ENCODE measurements at regions not wholly inside any gene's neighbourhood (a gene's known extent, or its start where the extent isn't known, plus 50 kb on each side); places are given as distances from the start of the nearest gene placed in this dataset.

DNA sequence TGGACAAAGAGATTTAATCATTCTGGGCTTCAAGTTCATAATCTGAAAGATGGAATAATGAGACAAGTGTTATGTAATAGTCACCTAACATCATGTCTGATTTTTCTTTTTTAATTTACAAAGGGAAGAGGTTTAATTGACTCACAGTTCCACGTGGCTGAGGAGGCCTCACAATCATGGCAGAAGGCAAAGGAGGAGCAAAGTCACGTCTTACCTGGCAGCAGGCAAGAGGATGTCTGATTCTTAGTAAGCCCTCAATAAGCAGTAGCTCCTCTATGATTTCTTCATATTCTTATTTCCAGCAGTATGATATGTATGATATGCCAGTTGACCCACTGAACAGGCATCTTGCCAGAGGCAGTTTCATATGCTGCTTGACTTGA, 152.7 kb downstream of the S1PR1 start:
- TF ChIP-seq POLR2A (IDR thresholded peaks at IDR 0.05; ENCODE audit: control extremely low read depth in 1 of 2, low read depth in 2 of 2, low read length in 2 of 2) (no peak), TEAD4 (IDR thresholded peaks at IDR 0.05; ENCODE audit: low read depth, low read length) (no peak), EP300 (IDR thresholded peaks at IDR 0.05; ENCODE audit: borderline replicate concordance in 1 of 2, low read depth in 2 of 2, low read length in 2 of 2) (no peak), EZH2 (IDR thresholded peaks at IDR 0.05; ENCODE audit: low read depth, low read length, severe bottlenecking) (no peak), HDAC2 (IDR thresholded peaks at IDR 0.05; ENCODE audit: borderline replicate concordance in 1 of 2, low read depth in 2 of 2, low read length in 2 of 2) (no peak), POLR2AphosphoS5 (IDR thresholded peaks at IDR 0.05; ENCODE audit: low read depth, low read length) (no peak), CBX5 (IDR thresholded peaks at IDR 0.05; ENCODE audit: low read depth, low read length) (no peak), SP4 (IDR thresholded peaks at IDR 0.05; ENCODE audit: low read length) (no peak), RFX5 (IDR thresholded peaks at IDR 0.05; ENCODE audit: borderline replicate concordance, low read depth, low read length) (no peak)
- TF ChIP-seq, protein P1, sequence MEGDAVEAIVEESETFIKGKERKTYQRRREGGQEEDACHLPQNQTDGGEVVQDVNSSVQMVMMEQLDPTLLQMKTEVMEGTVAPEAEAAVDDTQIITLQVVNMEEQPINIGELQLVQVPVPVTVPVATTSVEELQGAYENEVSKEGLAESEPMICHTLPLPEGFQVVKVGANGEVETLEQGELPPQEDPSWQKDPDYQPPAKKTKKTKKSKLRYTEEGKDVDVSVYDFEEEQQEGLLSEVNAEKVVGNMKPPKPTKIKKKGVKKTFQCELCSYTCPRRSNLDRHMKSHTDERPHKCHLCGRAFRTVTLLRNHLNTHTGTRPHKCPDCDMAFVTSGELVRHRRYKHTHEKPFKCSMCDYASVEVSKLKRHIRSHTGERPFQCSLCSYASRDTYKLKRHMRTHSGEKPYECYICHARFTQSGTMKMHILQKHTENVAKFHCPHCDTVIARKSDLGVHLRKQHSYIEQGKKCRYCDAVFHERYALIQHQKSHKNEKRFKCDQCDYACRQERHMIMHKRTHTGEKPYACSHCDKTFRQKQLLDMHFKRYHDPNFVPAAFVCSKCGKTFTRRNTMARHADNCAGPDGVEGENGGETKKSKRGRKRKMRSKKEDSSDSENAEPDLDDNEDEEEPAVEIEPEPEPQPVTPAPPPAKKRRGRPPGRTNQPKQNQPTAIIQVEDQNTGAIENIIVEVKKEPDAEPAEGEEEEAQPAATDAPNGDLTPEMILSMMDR (IDR thresholded peaks at IDR 0.05; ENCODE audit: control extremely low read depth in 1 of 3, insufficient read depth in 1 of 3, low read depth in 1 of 3, low read length in 3 of 3), result no peak
- TF ChIP-seq, protein P2, sequence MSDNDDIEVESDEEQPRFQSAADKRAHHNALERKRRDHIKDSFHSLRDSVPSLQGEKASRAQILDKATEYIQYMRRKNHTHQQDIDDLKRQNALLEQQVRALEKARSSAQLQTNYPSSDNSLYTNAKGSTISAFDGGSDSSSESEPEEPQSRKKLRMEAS (IDR thresholded peaks at IDR 0.05), result no peak
